Left renal pelvis (tissue), 4 donors: ENCODE measurements at regions not wholly inside any gene's neighbourhood (a gene's known extent, or its start where the extent isn't known, plus 50 kb on each side); places are given as distances from the start of the nearest gene placed in this dataset.

Source experiments
- DNase-seq, 4 donors: peaks; one replicate each; pipeline ENCODE4 v3.0.0-alpha.2; 2013; ENCODE audit warnings: low read depth in 4 of 4, low spot score in 3 of 4

DNA sequence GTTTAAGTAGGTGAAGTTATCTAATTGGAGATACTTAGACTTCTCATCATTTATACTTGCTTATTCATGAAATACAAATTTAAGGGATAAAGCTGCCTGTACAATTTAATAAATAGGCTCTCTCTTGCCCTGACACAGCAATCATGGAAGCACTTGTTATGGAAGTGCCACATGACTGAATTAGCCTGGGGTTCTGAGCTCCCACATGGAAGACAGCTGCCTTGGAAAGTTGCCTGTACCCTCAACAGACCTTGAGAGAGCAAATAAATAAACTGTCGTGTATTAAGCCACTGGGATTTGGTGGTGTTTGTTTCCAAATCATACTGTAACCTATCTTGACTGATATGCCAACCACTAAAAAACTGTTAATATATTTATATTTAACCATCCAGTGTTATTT lies 87.0 kb upstream of the RSPO3 start:
- DNase-seq, result no peak

DNA sequence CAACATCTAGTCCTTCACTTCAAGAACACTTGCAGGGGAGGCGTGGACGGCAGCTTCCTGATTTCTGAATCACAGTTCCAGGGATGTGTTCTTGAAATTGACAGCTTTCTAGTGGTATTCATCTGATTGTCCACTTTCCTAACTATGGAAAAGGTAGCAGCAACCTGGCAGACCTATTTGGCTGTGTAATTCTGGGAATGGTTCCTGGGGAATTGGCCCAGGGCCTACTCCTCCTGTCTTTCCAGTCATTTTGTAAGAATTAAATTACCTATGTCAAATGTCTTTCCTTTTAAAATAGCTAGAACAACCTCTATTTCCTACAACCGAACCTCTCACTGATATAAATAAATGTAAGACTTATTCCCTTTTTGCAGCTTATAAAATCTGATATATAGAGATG lies 85.5 kb upstream of the RSPO3 start:
- DNase-seq, result no peak

DNA sequence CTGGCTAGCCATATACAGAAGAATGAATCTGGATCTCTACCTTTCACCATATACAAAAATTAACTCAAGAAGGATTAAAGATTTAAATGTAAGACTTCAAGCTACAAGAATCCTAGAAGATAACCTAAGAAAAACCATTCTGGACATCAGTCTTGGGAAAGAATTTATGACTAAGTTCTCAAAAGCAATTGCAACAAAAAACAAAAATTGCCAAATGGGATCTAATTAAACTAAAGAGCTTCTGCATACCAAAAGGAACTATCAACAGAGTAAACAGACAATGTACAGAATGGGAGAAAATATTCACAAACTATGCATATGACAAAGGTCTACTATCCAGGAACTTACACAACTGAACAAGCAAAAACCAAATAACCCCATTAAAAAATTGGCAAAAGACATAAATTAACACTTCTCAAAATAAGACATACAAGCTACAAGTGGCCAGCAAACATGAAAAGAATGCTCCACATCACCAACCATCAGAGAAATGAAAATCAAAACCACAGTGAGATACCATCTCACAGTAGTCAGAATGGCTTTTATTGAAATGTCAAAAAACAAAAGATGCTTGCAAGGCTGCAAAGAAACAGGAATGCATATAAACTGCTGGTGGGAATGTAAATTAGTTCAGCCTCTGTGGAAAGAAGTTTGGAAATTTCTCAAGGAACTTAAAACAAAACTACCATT lies 66.8 kb upstream of the RSPO3 start:
- no peak for DNase-seq

DNA sequence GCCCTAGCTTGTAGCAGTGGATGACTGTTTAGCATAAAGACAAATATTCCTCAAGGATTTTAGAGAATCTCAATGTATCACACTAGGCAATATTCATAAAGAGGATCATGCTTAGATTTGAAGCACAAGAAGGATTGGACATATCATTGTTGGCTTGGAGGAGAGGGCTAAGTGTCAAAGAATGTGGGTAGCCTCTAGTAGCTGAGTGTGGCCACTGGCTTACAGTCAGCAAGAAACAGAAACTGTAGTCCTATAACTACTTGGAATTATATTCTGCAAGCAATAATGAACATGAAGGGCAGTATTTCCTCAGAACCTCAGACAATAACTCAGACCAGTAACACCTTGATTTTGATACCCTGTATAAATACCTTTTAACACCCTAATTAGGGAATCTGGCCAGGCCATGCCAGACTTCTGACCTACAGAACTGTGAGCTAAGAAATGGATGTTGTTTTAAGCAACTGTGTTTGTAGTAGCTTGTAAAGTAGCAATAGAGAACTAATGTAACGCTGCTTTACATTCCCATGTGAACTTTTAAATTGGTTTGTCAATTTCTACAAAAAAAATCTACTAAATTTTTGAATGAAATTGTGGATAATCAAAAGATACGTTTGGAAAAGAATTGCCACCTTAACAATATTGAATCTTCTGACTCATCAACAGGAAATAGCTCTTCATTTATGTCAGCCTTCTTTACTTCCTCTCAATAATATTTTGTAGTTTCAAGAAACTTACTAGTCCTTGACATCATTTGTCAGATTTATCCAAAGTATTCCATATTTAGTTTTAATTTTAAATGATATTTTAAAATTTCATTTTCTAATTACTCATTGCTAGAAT lies 65.2 kb upstream of the RSPO3 start:
- DNase-seq, result no peak

DNA sequence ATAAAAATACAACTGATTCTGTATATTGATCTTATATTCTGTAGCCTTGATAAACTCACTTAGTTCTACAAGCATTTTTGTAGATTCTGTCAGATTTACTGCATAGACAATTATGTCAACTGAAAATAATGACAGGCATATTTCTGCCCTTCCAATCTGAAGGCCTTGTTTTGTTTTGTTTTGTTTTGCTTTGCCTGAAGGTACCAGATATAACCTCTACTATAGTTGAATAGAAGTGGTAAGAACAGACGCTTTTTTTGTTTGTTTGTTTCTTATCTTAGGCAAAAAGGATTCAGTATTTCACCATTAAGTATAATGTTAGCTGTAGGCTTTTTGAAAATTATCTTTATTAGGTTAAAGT lies 64.6 kb upstream of the RSPO3 start:
- no peak for DNase-seq

DNA sequence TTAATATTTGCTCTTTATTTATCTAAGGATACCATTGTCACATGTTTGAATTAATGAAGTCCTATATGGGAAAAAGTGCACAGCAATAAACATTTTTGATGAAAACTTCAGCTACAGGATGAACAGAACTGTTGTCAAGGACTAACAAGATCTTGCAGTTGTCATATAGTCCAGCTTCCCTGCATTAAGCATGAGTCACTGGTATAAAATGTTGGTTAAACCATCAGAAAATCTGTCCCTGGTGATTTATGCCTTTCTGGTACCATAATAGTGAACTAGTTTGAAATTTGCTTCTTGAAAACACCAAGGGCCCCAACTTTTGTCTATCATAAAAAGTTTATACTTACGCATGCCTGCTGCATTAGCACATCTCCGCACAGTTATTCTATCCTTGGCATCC lies 60.4 kb upstream of the RSPO3 start:
- DNase-seq, result no peak

DNA sequence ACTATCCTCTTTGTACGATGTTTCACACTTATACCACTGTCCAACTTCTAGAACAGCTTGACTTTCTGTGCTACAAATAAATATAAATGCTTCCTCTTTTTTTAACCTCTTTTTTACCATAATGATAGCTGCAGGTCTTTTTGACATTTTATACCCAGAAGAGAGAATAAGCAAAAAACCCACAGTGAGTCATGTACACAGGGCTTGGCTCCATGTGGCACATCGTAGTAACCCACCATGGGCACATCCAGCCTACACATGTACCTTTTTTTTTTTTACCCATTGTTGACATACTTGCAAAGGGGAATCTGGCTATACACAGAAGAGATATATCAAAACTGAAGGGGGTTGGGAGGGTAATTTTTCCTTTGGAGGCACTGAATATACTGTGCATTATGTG lies 59.5 kb upstream of the RSPO3 start:
- DNase-seq, result no peak
